ENCODE measurements at regions not wholly inside any gene's neighbourhood (a gene's known extent, or its start where the extent isn't known, plus 50 kb on each side); places are given as distances from the start of the nearest gene placed in this dataset.

DNA sequence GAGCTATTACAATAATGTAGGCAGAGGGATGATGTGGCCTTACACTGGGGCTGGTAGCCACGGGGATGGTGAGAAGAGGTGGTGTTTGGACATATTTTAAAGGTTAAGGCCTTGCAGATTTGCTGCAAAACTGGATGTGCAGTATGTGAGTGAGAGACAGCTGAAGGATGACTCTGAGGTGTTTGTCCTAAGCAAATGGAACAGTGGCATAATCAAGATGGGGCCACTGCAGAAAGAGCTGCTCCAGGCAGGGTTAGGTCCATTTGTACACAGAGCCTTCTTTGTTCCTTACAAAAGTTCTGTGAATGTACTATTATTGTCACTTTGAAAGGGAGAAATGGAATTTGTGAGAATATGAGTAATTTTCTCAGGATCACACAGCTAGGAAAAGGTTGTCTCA is 220.4 kb upstream of the ZP4 start:
- CTCF ChIA-PET: no interaction called here
- TF ChIP-seq, protein P1, sequence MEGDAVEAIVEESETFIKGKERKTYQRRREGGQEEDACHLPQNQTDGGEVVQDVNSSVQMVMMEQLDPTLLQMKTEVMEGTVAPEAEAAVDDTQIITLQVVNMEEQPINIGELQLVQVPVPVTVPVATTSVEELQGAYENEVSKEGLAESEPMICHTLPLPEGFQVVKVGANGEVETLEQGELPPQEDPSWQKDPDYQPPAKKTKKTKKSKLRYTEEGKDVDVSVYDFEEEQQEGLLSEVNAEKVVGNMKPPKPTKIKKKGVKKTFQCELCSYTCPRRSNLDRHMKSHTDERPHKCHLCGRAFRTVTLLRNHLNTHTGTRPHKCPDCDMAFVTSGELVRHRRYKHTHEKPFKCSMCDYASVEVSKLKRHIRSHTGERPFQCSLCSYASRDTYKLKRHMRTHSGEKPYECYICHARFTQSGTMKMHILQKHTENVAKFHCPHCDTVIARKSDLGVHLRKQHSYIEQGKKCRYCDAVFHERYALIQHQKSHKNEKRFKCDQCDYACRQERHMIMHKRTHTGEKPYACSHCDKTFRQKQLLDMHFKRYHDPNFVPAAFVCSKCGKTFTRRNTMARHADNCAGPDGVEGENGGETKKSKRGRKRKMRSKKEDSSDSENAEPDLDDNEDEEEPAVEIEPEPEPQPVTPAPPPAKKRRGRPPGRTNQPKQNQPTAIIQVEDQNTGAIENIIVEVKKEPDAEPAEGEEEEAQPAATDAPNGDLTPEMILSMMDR (IDR thresholded peaks at IDR 0.05; ENCODE audit: insufficient read depth, low read depth, low read length): no peak
- DNase-seq (ENCODE audit: low read depth): no peak
- no peaks in the 10 kb centered on the region for H3K36me3 ChIP-seq (ENCODE audit: control insufficient read depth, insufficient read depth, low read length)
- POLR2A ChIA-PET: no interaction called here
- no peak overlapping the region for H3K4me3 ChIP-seq (ENCODE audit: low read depth, low read length)
- H3K27me3 ChIP-seq (ENCODE audit: control insufficient read depth, insufficient read depth, low read length): no peaks in the 10 kb centered on the region

DNA sequence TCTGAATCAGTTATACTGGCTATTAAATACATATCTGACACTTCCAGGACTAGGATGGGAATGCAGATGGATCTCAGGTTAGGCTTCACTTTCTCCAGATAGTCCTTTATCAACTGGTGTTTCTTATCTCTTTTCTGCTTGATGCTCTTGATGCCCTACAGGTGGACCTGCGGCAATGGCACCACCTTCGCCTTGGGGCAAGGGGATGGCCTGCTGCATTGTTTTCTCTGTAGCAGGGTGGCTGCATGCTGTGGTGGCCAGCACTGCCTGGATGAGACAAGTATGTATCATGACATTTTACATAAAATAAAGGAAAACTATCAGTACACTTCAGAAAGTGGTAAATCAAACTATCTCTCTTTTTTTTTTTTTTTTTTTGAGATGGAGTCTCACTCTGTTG is 217.7 kb upstream of the ZP4 start:
- Histone ChIP-seq H3K4me3 (ENCODE audit: low read depth, low read length) (no peak overlapping the region), H3K36me3 (ENCODE audit: control insufficient read depth, insufficient read depth, low read length) (no peaks in the 10 kb centered on the region), H3K27me3 (ENCODE audit: control insufficient read depth, insufficient read depth, low read length) (no peaks in the 10 kb centered on the region)
- DNase-seq (ENCODE audit: low read depth): no peak
- TF ChIP-seq, protein P1 (IDR thresholded peaks at IDR 0.05; ENCODE audit: insufficient read depth, low read depth, low read length): no peak
- ChIA-PET CTCF (no interaction called here), POLR2A (no interaction called here)

DNA sequence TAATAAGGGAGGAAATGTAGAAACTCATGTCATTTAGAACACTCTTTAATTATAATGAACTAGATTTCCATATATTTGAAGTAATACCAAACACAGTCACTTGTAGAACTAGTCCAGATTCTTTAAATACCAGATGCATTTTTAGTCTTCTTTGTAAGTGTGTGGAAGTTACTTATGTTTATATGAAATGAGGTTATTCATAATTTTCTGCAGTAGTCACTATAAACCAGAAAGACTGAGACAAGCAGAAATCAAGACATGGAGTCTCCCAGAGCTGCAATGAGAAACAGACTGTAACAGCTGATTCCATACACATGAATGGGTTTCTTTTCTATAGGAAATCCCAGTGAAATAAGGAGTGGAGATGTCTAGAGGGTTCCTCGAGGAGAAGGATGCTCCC is 216.6 kb upstream of the ZP4 start:
- TF ChIP-seq, protein P1 (IDR thresholded peaks at IDR 0.05; ENCODE audit: insufficient read depth, low read depth, low read length): no peak
- no peak for DNase-seq (ENCODE audit: low read depth)
- Histone ChIP-seq H3K4me3 (ENCODE audit: low read depth, low read length) (no peak overlapping the region), H3K27me3 (ENCODE audit: control insufficient read depth, insufficient read depth, low read length) (no peaks in the 10 kb centered on the region), H3K36me3 (ENCODE audit: control insufficient read depth, insufficient read depth, low read length) (no peaks in the 10 kb centered on the region)
- ChIA-PET CTCF (no interaction called here), POLR2A (no interaction called here)

DNA sequence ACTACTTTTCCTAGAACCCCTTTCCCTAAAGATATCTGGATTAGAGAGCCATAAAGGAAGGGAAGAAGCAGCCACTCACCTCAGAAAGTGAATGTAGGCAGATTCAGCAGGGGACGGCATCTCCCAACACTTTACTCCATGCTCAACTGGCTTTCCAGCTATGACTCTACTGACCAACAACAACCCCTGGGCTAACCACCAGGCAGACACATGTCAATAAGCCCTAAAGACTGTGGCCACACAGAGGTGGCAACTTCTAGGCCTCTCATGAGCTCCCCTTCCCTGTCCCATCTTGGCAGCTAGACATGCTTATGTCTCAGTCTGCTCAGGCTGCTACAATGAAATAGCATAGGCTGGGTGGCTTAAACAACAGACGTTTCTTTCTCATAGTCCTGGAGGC is 214.0 kb upstream of the ZP4 start:
- ChIA-PET CTCF (no interaction called here), POLR2A (no interaction called here)
- H3K36me3 ChIP-seq (ENCODE audit: control insufficient read depth, insufficient read depth, low read length): no peaks in the 10 kb centered on the region
- TF ChIP-seq, protein P1 (IDR thresholded peaks at IDR 0.05; ENCODE audit: insufficient read depth, low read depth, low read length): no peak
- H3K27me3 ChIP-seq (ENCODE audit: control insufficient read depth, insufficient read depth, low read length): no peaks in the 10 kb centered on the region
- H3K4me3 ChIP-seq (ENCODE audit: low read depth, low read length): no peak overlapping the region
- no peak for DNase-seq (ENCODE audit: low read depth)

DNA sequence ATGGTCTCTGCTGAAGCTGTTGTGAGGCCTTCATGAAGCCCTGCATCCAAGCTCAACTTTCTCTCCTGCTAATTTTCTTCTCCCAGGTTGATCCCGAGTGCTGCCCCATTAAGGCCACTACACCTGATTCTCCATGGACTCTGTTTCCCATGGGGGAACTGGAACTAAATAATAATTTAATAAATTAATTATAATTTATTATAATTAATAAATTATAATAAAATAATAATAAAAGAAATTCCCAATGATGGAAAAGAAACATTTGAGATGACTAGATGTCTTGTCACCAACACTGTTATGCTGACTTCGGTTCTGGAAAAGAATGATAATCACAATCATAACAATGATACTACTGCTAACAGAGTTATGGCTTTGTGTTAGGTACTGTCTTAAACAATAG is 211.2 kb upstream of the ZP4 start:
- TF ChIP-seq, protein P1 (IDR thresholded peaks at IDR 0.05; ENCODE audit: insufficient read depth, low read depth, low read length): no peak
- no peaks in the 10 kb centered on the region for H3K36me3 ChIP-seq (ENCODE audit: control insufficient read depth, insufficient read depth, low read length)
- DNase-seq (ENCODE audit: low read depth): no peak
- no peaks in the 10 kb centered on the region for H3K27me3 ChIP-seq (ENCODE audit: control insufficient read depth, insufficient read depth, low read length)
- ChIA-PET CTCF (no interaction called here), POLR2A (no interaction called here)
- H3K4me3 ChIP-seq (ENCODE audit: low read depth, low read length): no peak overlapping the region

Measured in BJ (cell line).